ENCODE measurements at regions not wholly inside any gene's neighbourhood (a gene's known extent, or its start where the extent isn't known, plus 50 kb on each side); places are given as distances from the start of the nearest gene placed in this dataset.
A peak's percentile ranks its signal among the peaks of the same experiment; 100 is the strongest.

GRCh38 chr5:177939246-177940171 lies 56.5 kb downstream of the PROP1 start:
- peak; percentile 37; the same call in 1 of the 2 replicates for TF ChIP-seq MAX (IDR thresholded peaks at IDR 0.05)
- TF ChIP-seq TCF12 (IDR thresholded peaks at IDR 0.05; ENCODE audit: low read depth), result 0 out of 2 replicates have a peak, but pooled peaks have one; percentile 40

DNA sequence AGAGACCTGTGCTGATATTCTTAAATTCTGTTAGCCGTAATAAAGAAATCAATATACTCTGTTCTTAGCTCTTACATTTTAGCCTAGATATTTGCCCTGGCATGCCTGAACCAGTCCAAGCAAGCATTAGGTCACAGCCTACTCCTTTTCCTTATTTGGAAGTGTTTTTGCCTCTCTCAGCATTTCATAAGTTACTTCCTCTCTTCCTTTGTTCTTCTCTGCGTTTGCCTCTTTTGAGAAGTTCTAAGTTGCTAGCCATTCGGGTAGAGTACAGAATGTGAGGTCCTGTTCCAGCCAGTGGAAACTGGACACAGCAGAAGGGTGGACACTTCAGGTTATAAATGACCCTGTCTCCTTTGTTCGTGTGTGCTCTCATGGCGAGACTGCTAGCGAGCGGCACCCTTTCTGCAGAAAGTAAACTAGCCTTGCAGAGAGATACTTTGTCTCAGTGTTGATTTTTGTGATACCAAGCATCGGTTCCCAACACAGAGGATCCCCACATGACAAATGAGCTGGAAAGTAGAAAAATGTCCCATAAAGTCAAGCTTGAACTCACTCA lies 75.0 kb upstream of the FAM153A start:
- TF ChIP-seq, protein P1, sequence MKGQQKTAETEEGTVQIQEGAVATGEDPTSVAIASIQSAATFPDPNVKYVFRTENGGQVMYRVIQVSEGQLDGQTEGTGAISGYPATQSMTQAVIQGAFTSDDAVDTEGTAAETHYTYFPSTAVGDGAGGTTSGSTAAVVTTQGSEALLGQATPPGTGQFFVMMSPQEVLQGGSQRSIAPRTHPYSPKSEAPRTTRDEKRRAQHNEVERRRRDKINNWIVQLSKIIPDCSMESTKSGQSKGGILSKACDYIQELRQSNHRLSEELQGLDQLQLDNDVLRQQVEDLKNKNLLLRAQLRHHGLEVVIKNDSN (IDR thresholded peaks at IDR 0.05), result peak; percentile 32; the same call in 1 of the 2 replicates
